K562 (cell line): ENCODE measurements at regions not wholly inside any gene's neighbourhood (a gene's known extent, or its start where the extent isn't known, plus 50 kb on each side); places are given as distances from the start of the nearest gene placed in this dataset.

ENCODE experiments used
- ATAC-seq: fragments of 200-7000 bp; cut with Tn5 transposase; 3 replicates; pipeline ENCODE4 v1.9.1; 2020; ENCODE audit warnings: moderate library complexity
- BruUV-seq: library from RNA; stranded (reverse); fragments of 400-500 nt; replicated peaks from 2 replicates; lab custom pipeline; 2021; lab: Mats Ljungman, UMichigan
- CTCF ChIA-PET: fragments of 300-600 bp; formaldehyde crosslinking; extraction: SDS; loops from one replicate; lab custom pipeline; 2021; ENCODE audit warnings: low intra/inter-chr PET ratio; lab: Yijun Ruan, JAX
- POLR2A ChIA-PET: fragments of 300-600, 350-650 bp; sonication (Branson Sonifier 250); formaldehyde crosslinking; extraction: SDS; loops from one replicate; lab custom pipeline; 2021; ENCODE audit warnings: antibody characterized with exemption, inconsistent platforms; lab: Yijun Ruan, JAX
- DNase-seq, 4 experiments: peaks; one replicate each; pipeline versions ENCODE4 v3.0.0 to v3.0.0-alpha.2; 2011 to 2018; ENCODE audit warnings: low spot score in 3 of 4, mixed read lengths in 3 of 4; ENCODE audit errors: extremely low read depth in 1 of 4
- FAIRE-seq: peaks from 2 replicates; lab custom pipeline; 2011; peaks lifted over from hg19 to GRCh38; lab: Jason Lieb, UNC
- H2AFZ ChIP-seq: 2 replicates; pipeline ENCODE4 v1.6.0; 2011; ENCODE audit warnings: low read depth, low read length, control low read depth, inconsistent platforms
- H3K27ac ChIP-seq: fragments of 200-600 bp; 3 replicates; pipeline ENCODE4 v1.8.0; 2011; ENCODE audit warnings: low read depth, mild to moderate bottlenecking, control low read depth, inconsistent platforms, low read length, moderate library complexity, mixed read lengths; ENCODE audit errors: extremely low read depth
- H3K27me3 ChIP-seq, 2 experiments: fragments of 300-600 bp in 1 of 2; 2 replicates in 1 of 2; 3 replicates in 1 of 2; pipeline versions ENCODE4 v1.6.0 to v1.8.0; 2011; ENCODE audit warnings: inconsistent platforms in 2 of 2, low read length in 2 of 2, mild to moderate bottlenecking in 1 of 2, mixed read lengths in 1 of 2, moderate library complexity in 1 of 2; ENCODE audit not compliant: control insufficient read depth in 2 of 2, insufficient read depth in 2 of 2
- H3K36me3 ChIP-seq: fragments of 300-600 bp; 3 replicates; pipeline ENCODE4 v1.8.0; 2011; ENCODE audit warnings: mild to moderate bottlenecking, low read length, inconsistent platforms; ENCODE audit not compliant: control insufficient read depth, insufficient read depth
- H3K4me1 ChIP-seq, 2 experiments: fragments of 200-600 bp in 1 of 2; replicated peaks in 1 of 2; 2 replicates in 1 of 2; 3 replicates in 1 of 2; pipeline versions ENCODE4 v1.5.1 to v1.8.0; 2011; ENCODE audit warnings: inconsistent platforms in 2 of 2, low read length in 2 of 2, mild to moderate bottlenecking in 1 of 2, mixed read lengths in 1 of 2, moderate library complexity in 1 of 2; ENCODE audit not compliant: control insufficient read depth in 2 of 2, insufficient read depth in 2 of 2
- H3K4me2 ChIP-seq: 2 replicates; pipeline ENCODE4 v1.6.1; 2011; ENCODE audit warnings: low read length, control low read depth, inconsistent platforms, mixed read lengths; ENCODE audit not compliant: insufficient read depth
- H3K4me3 ChIP-seq: fragments of 200-600 bp; sonication (generic), shearing (Covaris generic); 2 replicates; pipeline ENCODE4 v1.5.1; 2016; ENCODE audit warnings: control low read depth, inconsistent platforms
- H3K79me2 ChIP-seq: fragments of 200-600 bp; 3 replicates; pipeline ENCODE4 v1.8.0; 2011; ENCODE audit warnings: low read length, inconsistent platforms; ENCODE audit not compliant: control insufficient read depth, insufficient read depth
- H3K9ac ChIP-seq, 2 experiments: 2 replicates each; pipeline versions ENCODE4 v1.6.0 to v1.6.1; 2011; ENCODE audit warnings: low read depth in 2 of 2, low read length in 2 of 2, control low read depth in 1 of 2, inconsistent platforms in 1 of 2, mild to moderate bottlenecking in 1 of 2, mixed read lengths in 1 of 2; ENCODE audit not compliant: insufficient read depth in 1 of 2
- H3K9me1 ChIP-seq: one replicate; pipeline ENCODE4 v1.6.0; 2011; ENCODE audit warnings: inconsistent platforms, mild to moderate bottlenecking, low read length, moderate library complexity; ENCODE audit not compliant: control insufficient read depth, insufficient read depth
- H3K9me3 ChIP-seq: replicated peaks from 2 replicates; pipeline ENCODE4 v1.5.1; 2011; ENCODE audit warnings: low read depth, low read length, inconsistent platforms; ENCODE audit not compliant: control insufficient read depth, insufficient read depth
- H4K20me1 ChIP-seq: replicated peaks from 2 replicates; pipeline ENCODE4 v1.6.1; 2011; ENCODE audit warnings: low read length, inconsistent platforms, mixed read lengths; ENCODE audit not compliant: control insufficient read depth, insufficient read depth
- CBFA2T2 ChIP-seq: fragments of 450-650 bp; conservative IDR thresholded peaks from 2 replicates; pipeline ENCODE4 v1.6.1; 2017; ENCODE audit warnings: mild to moderate bottlenecking
- DIDO1 ChIP-seq: fragments of 450-650 bp; IDR thresholded peaks from 2 replicates; pipeline ENCODE4 v1.6.1; 2016; ENCODE audit warnings: low read depth, missing biosample characterization, missing genetic modification characterization
- E2F3 ChIP-seq: fragments of 250-450 bp; sonication (Bioruptor Pico); IDR thresholded peaks from 2 replicates; pipeline ENCODE4 v1.4.0; 2020; ENCODE audit warnings: mild to moderate bottlenecking
- ETV5 ChIP-seq: sonication (generic); formaldehyde crosslinking; IDR thresholded peaks from 2 replicates; pipeline ENCODE4 v1.4.0; 2020; ENCODE audit warnings: low read depth, mild to moderate bottlenecking, missing genetic modification reagents
- GATAD2A ChIP-seq: fragments of 450-650 bp; IDR thresholded peaks from 2 replicates; pipeline ENCODE4 v1.6.1; 2017
- PHB ChIP-seq: fragments of 250-450 bp; sonication (Bioruptor Pico); IDR thresholded peaks from 2 replicates; pipeline ENCODE4 v1.5.0; 2021
- POLR2AphosphoS5 ChIP-seq: IDR thresholded peaks from 2 replicates; pipeline ENCODE4 v1.6.1; 2011; ENCODE audit warnings: mild to moderate bottlenecking, low read depth, low read length, moderate library complexity; ENCODE audit not compliant: control insufficient read depth, insufficient read depth
- PPARD ChIP-seq: fragments of 250-450 bp; sonication (Bioruptor Pico); IDR thresholded peaks from 2 replicates; pipeline ENCODE4 v1.8.0; 2022; ENCODE audit warnings: inconsistent platforms, mild to moderate bottlenecking, moderate library complexity
- STAT5B ChIP-seq: fragments of 250-450 bp; sonication (Bioruptor Pico); IDR thresholded peaks from 2 replicates; pipeline ENCODE4 v1.8.0; 2021; ENCODE audit warnings: mild to moderate bottlenecking, inconsistent platforms
- TBP ChIP-seq: optimal IDR thresholded peaks from 2 replicates; pipeline ENCODE3; 2011; ENCODE audit warnings: low read depth, low read length, improper control_type of control experiment
- ZC3H8 ChIP-seq: fragments of 450-650 bp; IDR thresholded peaks from 2 replicates; pipeline ENCODE4 v1.6.1; 2017
- ZNF76 ChIP-seq: fragments of 250-450 bp; sonication (Bioruptor Pico); IDR thresholded peaks from 2 replicates; pipeline ENCODE4 v1.4.0; 2020; ENCODE audit warnings: mild to moderate bottlenecking, moderate library complexity, borderline replicate concordance
- WGBS: fragments of 100-300 bp; shearing (Covaris generic); methylation state at CpG from one replicate; pipeline ENCODE4 v1.1.6; 2016; ENCODE audit warnings: low coverage, mixed read lengths; ENCODE audit not compliant: insufficient coverage; ENCODE audit errors: missing lambda C conversion rate; 5-methylcytosine and 5-hydroxymethylcytosine counted together
- in situ Hi-C: fragments of 300-500 bp; cut with MboI; formaldehyde crosslinking; loops from 4 replicates; pipeline ENCODE4 v1.15.0; 2018; ENCODE audit warnings: inconsistent platforms, mixed read lengths
- intact Hi-C: fragments of 100-400 bp; cut with micrococcal nuclease; formaldehyde crosslinking; loops from 2 replicates; pipeline ENCODE4 v1.14.2; 2022
- TF ChIP-seq, protein P1 (sequence below): sonication (generic); formaldehyde crosslinking; IDR thresholded peaks from 2 replicates; pipeline ENCODE4 v1.8.1; 2023; ENCODE audit warnings: mild to moderate bottlenecking, missing genetic modification reagents

DNA sequence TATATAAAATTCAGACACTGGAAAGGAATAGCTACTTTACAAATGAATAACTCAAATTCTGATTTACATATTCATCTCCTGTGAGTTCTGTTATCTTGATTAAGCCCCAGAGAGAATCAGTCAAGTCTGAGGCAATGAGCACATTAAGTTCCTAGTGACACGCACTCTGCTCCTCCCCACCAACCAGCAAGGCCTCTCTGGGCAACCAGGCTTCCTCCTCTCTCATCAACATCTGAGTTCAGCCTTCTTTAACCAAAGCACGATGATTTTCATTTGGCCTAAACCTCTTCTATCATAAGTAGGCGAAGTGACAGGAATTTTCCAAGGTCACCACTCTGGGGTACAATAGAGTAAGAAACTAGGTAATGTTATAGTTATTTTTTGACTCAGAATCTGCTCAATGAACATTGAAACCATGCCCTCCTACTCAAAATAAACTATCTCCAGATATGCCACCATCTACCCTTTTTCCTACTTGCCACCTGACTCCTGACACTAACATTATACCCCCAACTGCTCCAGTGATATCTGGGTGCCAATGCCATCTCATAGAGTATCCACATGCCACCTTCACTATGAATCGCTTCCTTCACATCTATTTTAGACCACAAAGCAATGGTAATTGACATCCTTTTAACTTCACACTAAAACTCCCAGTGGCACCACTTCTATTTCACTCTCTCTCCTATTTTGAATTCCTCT, 114.8 kb downstream of the FAM76B start:
- Histone ChIP-seq H3K79me2 (no peaks in the 10 kb centered on the region), H3K4me3 (no peak overlapping the region), H4K20me1 (no peaks in the 10 kb centered on the region), H3K9ac (no peak overlapping the region), H3K36me3 (no peaks in the 10 kb centered on the region), H3K4me2 (no peak overlapping the region), H3K27ac (no peak overlapping the region), H2AFZ (no peak overlapping the region), H3K27me3 (no peaks in the 10 kb centered on the region), H3K9me1 (no peaks in the 10 kb centered on the region), H3K9me3 (no peaks in the 10 kb centered on the region), H3K4me1 (no peaks in the 10 kb centered on the region)
- no TSS peak for BruUV-seq
- intact Hi-C loops (no loop called here), in situ Hi-C loops (no loop called here)
- no peak for FAIRE-seq
- ATAC-seq: no peak
- DNase-seq: no peak
- CTCF ChIA-PET: no interaction called here
- POLR2A ChIA-PET: interaction anchor here (1.0 kb wide), 2 partner anchors 8 to 11 kb away, joined by 3 read pairs; no protein-coding TSS in a partner anchor
- WGBS: 21% methylated on average over 4 of the region's 4 CpGs
- TF ChIP-seq ETV5 (CRISPR knock-in tag) (no peak), GATAD2A (no peak), ZC3H8 (no peak), DIDO1 (tag) (no peak), TBP (no peak), POLR2AphosphoS5 (no peak), CBFA2T2 (no peak), STAT5B (CRISPR knock-in tag) (no peak), PPARD (no peak), E2F3 (CRISPR knock-in tag) (no peak), ZNF76 (no peak), PHB (CRISPR knock-in tag) (no peak)
- TF ChIP-seq, protein P1, sequence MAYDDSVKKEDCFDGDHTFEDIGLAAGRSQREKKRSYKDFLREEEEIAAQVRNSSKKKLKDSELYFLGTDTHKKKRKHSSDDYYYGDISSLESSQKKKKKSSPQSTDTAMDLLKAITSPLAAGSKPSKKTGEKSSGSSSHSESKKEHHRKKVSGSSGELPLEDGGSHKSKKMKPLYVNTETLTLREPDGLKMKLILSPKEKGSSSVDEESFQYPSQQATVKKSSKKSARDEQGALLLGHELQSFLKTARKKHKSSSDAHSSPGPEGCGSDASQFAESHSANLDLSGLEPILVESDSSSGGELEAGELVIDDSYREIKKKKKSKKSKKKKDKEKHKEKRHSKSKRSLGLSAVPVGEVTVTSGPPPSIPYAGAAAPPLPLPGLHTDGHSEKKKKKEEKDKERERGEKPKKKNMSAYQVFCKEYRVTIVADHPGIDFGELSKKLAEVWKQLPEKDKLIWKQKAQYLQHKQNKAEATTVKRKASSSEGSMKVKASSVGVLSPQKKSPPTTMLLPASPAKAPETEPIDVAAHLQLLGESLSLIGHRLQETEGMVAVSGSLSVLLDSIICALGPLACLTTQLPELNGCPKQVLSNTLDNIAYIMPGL (CRISPR knock-in tag): no peak
